GM12865 (cell line): ENCODE measurements at regions not wholly inside any gene's neighbourhood (a gene's known extent, or its start where the extent isn't known, plus 50 kb on each side); places are given as distances from the start of the nearest gene placed in this dataset.

ENCODE experiments used
- DNase-seq: peaks from one replicate; pipeline ENCODE4 v3.0.0; 2010; ENCODE audit warnings: low read depth
- H3K4me3 ChIP-seq: 2 replicates; pipeline ENCODE4 v1.5.1; 2011; ENCODE audit warnings: mild to moderate bottlenecking, low read depth, low read length, control low read depth
- TF ChIP-seq, protein P1 (sequence below): IDR thresholded peaks from 2 replicates; pipeline ENCODE4 v1.5.1; 2011; ENCODE audit warnings: low read length, control low read depth, low read depth, inconsistent platforms; ENCODE audit not compliant: insufficient read depth; ENCODE audit errors: missing control alignments

- DNase-seq, result peak; percentile 31
- TF ChIP-seq, protein P1, sequence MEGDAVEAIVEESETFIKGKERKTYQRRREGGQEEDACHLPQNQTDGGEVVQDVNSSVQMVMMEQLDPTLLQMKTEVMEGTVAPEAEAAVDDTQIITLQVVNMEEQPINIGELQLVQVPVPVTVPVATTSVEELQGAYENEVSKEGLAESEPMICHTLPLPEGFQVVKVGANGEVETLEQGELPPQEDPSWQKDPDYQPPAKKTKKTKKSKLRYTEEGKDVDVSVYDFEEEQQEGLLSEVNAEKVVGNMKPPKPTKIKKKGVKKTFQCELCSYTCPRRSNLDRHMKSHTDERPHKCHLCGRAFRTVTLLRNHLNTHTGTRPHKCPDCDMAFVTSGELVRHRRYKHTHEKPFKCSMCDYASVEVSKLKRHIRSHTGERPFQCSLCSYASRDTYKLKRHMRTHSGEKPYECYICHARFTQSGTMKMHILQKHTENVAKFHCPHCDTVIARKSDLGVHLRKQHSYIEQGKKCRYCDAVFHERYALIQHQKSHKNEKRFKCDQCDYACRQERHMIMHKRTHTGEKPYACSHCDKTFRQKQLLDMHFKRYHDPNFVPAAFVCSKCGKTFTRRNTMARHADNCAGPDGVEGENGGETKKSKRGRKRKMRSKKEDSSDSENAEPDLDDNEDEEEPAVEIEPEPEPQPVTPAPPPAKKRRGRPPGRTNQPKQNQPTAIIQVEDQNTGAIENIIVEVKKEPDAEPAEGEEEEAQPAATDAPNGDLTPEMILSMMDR, result no peak
- H3K4me3 ChIP-seq, result no peak overlapping the region
These were observed 229.7 kb upstream of the IRF2BP2 start for GRCh38 chr1:234839663-234840062.

- no peak for DNase-seq
- H3K4me3 ChIP-seq, result no peak overlapping the region
- TF ChIP-seq, protein P1, result no peak
These were observed 228.8 kb upstream of the IRF2BP2 start for GRCh38 chr1:234838820-234839219.

- TF ChIP-seq, protein P1, result no peak
- DNase-seq, result no peak
- no peak overlapping the region for H3K4me3 ChIP-seq
These were observed 228.2 kb upstream of the IRF2BP2 start for GRCh38 chr1:234838182-234838581.

- DNase-seq, result no peak
- H3K4me3 ChIP-seq, result no peak overlapping the region
- TF ChIP-seq, protein P1, result no peak
These were observed 227.7 kb upstream of the IRF2BP2 start for GRCh38 chr1:234837713-234838112.

- no peak for DNase-seq
- TF ChIP-seq, protein P1, result no peak
- no peak overlapping the region for H3K4me3 ChIP-seq
These were observed 226.9 kb upstream of the IRF2BP2 start for GRCh38 chr1:234836776-234837357.

GRCh38 chr1:234836045-234836681 lies 226.2 kb upstream of the IRF2BP2 start:
- H3K4me3 ChIP-seq, result no peak overlapping the region
- TF ChIP-seq, protein P1, result no peak
- no peak for DNase-seq

DNA sequence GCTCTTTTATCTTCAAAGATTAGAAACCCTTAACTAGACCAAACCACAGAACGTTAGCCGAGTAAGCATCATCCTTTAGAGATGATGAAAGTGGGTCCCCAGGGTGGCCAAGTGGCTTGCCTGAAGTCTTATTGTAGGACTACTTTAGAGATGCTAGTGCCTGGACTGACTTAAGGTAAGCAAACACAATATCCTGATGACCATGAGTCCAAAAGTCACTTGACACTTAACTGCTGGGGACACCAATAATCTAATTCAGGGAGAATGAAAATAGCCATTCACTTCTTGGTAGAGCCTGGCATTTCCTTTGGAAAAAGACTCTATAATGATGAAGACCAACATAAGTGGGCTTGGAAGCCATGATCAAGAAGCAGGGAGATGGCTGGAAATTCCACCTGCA lies 225.3 kb upstream of the IRF2BP2 start:
- no peak overlapping the region for H3K4me3 ChIP-seq
- TF ChIP-seq, protein P1, result no peak
- no peak for DNase-seq
